GM18870 (cell line): ENCODE measurements at regions not wholly inside any gene's neighbourhood (a gene's known extent, or its start where the extent isn't known, plus 50 kb on each side); places are given as distances from the start of the nearest gene placed in this dataset.

Experiments
- ATAC-seq: cut with Tn5 transposase; IDR thresholded peaks from one replicate; pipeline ENCODE4 v1.9.1; 2021; ENCODE audit warnings: moderate library complexity; ENCODE audit not compliant: unreplicated experiment

DNA sequence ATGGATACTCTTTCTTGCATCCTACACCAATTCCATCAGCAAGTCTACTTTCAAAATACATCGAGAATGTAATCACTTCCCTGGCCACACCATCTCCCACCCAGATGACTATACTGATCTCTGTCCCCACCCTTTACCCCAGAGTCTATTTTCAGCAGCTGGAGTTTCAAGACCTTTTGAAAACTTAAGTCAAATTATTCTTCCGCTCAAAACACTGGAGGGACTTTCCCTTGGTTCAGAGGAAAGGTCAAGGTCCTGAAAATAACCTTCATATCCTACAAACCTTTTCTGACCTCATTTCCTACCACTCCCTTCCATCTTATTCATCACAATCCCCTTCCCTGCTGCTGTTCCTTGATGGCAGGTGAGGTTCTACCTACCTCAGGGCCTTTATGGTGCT, 58.8 kb upstream of the LYPD6 start:
- ATAC-seq: peak; percentile 70

- no peak for ATAC-seq
Measured at GRCh38 chr2:149278161-149278871, 52.1 kb upstream of the LYPD6 start.

GRCh38 chr2:149278872-149279264, 51.5 kb upstream of the LYPD6 start:
- no peak for ATAC-seq
